HG03060 (cell line): ENCODE measurements at regions not wholly inside any gene's neighbourhood (a gene's known extent, or its start where the extent isn't known, plus 50 kb on each side); places are given as distances from the start of the nearest gene placed in this dataset.
"Not testable (repeated sequence)": the region's sequence is repeated elsewhere in the genome, so short reads cannot be mapped to it uniquely, and the experiment has no call there.

Source experiments
- ATAC-seq: cut with Tn5 transposase; IDR thresholded peaks from one replicate; pipeline ENCODE4 v1.9.1; 2021; ENCODE audit warnings: low read depth, moderate number of reproducible peaks; ENCODE audit not compliant: unreplicated experiment

GRCh38 chr20:11672959-11673358 lies 244.7 kb upstream of the BTBD3 start:
- ATAC-seq = no peak

DNA sequence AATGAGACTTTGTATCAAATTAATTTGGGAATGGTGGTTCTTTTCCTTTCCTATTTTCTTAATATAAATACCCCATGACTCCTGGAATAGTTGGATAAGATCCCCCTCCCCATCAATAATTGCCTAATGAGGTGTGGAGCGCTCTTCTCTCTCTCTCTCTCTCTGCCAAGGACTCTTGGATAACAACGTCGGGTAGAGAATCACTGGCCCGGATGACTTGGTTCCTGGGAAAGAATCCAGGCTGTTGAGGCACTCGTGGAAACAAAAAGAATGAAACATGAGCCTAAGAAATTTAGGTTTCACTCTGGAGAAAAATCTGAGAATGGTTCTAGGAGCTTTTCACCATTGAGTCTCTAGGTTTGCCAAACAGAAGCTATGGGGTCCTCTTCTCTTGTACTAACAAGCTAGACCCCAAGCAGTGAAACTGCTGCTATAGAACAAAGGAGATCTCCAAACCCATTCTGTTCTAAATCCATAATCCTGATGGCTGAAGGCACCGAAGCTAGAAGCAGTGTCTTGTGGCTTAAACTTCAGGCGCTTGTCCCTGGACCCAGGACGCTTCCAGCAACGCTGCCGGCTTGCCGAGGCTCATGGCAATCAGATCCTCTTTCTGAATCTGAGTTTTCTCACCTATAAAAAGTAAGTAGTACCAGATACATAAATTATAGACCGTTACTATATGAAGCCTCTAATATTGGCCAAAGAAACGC lies 241.6 kb upstream of the BTBD3 start:
- no peak for ATAC-seq

DNA sequence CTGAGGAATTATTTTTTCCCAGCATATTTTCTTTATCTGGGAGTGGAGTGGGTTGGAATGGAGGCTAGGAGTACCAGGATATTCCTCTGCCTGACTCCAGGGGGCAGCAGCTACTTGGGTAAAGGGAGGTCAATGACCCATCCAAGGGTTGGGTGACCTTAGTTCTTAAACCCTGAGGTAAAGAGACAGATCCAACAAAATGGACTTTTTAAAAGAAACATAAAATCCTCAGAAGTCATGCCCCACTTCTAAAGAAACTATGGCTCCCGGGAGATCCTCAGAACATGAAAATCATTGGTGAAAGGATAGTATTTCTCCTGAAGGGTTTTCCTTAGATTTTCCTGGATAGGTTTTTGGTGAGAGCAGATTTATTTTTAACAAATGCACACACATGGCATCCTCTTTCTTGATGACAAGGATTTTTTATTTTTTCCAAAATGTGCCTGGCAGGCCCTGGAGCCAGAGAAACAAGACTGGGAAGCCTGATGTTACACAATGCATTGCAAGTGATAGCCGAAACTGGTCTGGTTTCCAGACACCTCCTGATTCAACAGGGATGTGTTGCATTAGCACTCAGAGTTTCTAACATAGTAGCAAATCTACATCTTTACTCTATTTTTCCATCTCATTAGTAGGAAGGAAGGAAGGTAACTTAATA lies 240.9 kb upstream of the BTBD3 start:
- ATAC-seq = no peak

- no peak for ATAC-seq
Observed at GRCh38 chr20:11677428-11677827, 240.3 kb upstream of the BTBD3 start.

- ATAC-seq = no peak
Observed at GRCh38 chr20:11677836-11678235, 239.9 kb upstream of the BTBD3 start.

DNA sequence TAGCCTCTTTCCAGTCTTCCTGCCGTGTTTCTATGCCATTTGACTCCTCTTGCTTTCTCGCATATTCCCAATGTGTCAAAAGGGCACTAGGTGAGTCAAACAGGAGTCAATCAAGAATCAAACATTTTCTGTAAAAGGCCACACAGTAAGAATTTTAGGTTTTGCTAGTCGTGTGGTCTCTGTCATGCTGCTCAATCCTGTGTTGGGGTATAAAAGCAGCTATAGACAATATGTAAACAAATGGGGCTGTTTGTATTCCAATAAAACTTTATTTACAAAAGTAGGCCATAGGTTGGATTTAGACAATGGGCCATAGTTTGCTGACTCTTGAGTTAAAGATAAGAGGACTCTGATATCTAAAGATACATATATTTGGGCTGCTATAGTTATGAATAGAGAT lies 235.4 kb upstream of the BTBD3 start:
- ATAC-seq = no peak

DNA sequence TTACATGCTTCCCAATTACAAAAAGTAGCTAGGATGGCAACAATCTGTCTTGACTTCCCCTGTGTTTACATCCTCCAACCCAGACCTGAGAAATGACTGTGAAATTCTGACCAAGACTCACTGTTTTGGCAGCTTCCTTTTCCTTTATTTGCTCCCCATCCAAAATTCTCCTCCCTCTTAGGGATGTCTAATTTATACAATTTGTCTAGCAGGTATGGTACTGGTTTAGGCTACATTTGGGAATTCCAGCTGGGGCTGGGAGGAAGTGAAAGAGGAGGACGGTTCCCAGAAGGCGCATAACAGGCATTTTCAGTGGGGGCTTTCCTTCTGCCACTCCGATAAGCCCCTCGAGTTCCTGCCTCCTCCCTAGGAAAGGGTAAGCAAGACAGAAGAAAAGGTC lies 231.5 kb upstream of the BTBD3 start:
- ATAC-seq = no peak

DNA sequence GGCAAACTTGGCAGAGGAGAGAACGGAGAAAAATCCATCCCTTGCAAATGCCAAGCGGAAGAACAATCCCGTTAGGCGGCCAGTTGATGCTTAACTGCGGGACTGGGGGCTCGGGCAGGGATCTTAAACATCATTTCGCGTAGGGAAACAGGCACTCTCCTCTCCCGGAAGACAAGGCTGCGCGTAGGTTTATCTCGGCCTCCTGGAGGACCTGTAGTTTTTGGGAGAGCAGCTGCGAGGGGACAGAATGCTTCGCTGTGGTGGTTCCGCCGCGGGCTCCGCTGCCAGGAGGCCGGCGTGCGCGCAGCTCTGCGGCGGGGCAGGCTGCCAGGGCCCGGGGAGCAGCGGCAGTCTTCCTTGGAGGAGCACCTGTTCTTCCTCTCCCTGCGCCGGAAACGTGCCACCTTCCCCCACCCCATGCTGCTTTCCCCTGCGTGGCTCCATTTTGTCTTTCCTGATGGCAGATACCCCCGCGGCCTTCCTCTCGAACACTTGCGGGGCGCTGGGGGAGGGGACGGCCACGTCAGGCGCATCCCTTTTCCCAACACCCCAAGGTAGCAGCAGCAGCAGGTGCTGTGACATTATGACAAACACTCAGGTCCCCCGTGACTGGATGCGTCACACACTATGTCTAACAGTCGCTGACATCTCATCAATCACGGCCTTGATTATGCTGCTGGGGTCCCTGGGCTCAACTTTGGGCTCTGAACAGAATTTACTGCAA lies 230.7 kb upstream of the BTBD3 start:
- ATAC-seq = no peak

DNA sequence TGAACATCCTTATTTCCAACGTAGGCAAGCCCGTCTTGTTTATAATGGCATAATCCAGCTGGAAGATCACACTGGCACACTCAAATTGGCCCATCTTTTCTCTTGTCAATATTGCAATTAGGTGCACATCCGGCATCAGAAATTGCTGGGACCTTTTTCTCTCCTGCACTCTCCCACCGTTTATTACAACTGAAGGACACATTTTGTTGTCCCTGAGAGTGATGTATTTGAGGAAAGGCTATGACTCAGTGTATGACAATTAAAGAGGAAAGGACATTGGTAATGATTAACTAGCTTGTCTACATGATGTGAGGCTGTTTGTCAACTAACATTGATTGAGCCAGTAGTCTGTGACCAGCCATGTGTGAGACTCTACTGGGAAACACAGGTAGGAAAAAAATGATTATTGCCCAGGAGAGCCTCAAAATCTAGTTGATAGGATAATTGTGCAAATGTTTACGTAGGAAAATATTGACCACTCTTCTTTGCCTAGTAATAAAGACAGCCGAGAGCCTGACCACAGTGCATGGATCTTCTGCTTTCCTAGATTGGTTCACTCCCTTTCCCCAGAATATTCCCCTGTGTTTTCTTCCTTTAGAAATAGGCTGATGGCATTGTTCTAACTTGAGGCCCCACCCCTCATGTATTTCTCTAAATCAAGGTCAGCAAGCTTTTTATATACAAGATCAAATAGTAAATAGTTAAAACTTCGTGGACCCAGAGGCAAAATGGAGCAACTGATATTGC lies 230.0 kb upstream of the BTBD3 start:
- no peak for ATAC-seq

DNA sequence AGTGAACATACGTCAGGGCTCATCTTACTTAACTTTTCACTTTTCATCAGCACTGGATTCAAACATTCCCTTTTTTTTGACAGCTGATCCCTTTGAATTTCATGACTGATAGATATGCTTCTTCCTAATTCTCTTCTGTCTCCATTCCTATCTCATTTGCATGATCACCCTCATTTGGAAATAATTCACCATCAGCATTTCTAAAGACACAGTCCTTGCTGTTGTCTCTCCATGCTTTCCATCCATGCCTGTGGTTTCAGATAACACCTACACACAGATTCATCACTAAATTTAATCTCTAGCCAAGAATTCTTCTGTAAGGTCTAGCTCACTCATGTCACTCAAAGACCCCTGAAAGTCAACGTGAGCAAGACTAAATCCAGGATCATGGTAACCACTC lies 228.4 kb upstream of the BTBD3 start:
- ATAC-seq = no peak

GRCh38 chr20:11691766-11692165 lies 225.9 kb upstream of the BTBD3 start:
- ATAC-seq = no peak

DNA sequence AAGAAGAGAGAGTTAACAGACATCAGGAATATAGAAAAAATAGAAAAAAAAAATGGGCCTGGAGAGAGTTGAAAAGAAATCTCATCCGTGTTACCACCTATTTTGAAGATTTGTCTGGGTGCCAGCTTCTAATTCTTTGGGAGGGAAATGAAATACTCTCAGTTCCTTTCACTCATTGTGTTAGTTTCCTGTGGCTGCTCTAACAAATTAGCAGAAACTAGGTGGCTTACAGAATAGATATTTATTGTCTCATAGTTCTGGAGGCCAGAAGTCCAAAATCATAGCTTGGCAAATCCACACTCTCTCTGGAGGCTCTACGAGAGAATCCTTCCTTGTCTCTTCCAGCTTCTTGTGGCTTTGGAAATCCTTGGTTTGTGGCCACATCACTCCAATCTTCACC lies 225.1 kb upstream of the BTBD3 start:
- no peak for ATAC-seq

DNA sequence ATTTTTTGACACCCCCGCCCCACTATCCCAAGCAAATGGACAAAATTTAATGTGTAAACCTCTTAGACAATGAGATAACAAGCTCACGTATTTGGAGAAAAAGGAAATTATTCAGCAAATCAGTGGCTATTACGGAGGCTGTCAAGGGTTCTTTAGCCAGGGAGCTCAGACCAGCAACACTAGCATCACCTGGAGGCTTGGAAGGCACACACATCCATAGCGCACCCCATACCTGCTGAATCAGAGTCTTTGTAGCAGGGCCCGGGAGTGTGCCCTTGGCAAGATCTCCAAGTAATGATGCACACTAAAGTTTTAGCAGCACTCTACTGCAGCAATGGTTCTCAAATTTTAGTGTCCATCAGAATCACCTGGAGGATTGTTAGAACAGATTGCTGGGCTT lies 223.2 kb upstream of the BTBD3 start:
- no peak for ATAC-seq

- no peak for ATAC-seq
Observed at GRCh38 chr20:11697055-11697454, 220.6 kb upstream of the BTBD3 start.

GRCh38 chr20:11697646-11698045 lies 220.0 kb upstream of the BTBD3 start:
- ATAC-seq = no peak

GRCh38 chr20:11698124-11698523 lies 219.6 kb upstream of the BTBD3 start:
- no peak for ATAC-seq

DNA sequence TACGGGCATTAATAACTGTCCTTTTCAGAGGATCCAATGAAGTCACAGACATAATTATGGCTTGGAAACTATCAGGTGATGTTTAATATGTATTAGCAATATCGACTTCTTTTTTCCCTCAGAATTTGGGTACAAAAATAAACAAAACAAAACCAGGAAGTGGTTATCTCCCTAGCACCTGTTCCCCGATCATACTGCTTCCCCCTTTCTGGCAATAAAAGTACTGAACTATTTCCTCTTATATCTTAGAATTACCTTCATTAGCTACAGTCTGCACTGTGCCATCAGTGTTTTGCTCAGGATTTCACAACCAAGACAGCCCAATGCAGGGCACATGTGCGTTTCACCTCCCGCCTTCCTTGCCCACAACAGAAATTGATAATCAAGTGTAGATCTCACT lies 216.9 kb upstream of the BTBD3 start:
- no peak for ATAC-seq

DNA sequence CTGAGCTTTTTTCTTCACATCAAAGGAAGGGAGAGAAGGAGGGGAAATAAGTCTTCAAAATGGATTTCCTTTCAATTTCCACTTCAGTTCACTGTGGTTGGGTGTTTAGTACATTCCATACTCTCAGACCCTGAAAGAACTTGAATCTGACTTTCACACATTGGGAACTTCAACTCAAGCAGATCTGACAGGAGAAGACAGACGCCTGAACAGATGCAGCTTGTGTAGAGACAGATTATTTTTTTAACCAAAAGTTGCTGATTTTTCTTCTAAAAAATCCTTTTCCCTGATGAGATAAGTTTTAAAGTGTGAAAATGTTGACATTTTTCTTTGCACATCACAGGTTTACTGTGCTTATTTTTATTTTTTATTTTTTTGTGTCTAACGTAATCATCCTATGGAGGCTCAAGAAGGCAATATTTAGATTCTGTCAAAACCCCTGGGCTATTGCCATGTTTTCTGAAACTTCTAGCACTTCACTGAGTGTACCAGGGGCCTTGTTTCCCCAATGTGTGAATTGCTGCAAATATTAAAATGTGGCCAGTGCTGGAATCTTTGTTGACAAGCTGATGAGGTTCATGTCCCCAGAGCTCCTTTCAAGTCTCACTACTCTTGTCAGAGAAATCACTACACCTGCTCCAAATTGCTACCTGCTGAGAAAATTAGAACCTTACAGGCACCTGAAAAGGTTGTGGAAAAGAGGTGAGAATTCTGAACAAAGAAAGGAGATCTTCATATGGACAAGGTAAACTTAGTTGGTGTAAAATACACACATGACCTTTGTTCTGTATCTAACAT lies 214.8 kb upstream of the BTBD3 start:
- ATAC-seq = no peak

DNA sequence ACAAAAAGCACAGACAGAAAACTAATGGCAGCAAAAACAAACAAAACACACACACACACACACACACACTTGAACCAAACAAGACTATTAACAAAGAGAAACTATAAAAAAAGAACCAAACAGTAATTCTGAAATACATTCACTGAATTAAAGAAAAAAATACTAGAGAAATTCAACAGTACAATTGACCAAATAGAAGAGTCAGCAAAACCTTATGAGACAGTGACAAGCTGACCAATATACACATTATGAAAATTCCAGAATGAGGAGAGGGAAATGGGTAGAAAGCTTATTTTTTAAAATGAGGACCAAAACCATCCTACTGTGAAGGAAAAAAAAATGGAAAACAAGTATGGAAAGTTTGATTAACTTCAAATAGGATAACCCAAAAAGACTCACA lies 212.2 kb upstream of the BTBD3 start:
- no peak for ATAC-seq

DNA sequence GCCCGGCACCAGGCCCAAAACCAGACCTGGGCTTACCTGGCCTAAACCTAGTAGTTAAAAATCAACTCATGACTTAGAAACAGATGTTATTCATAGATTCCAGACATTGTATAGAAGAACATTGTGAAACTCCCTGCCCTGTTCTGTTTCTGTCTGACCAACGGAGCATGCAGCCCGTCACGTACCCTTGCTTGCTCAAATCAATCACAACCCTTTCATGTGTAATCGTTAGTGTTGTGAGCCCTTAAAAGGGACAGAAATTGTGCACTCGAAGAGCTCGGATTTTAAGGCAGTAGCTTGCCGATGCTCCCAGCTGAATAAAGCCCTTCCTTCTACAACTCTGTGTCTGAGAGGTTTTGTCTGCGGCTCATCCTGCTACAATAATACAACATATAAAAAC lies 209.5 kb upstream of the BTBD3 start:
- ATAC-seq = not testable (repeated sequence)
